T-helper 2 cell treated with Interferon-gamma antibody and Interleukin-4, amounts not matched to agents 5 μg/mL and 100 μg/mL, for 36 hours (primary cell): ENCODE measurements at regions not wholly inside any gene's neighbourhood (a gene's known extent, or its start where the extent isn't known, plus 50 kb on each side); places are given as distances from the start of the nearest gene placed in this dataset.

ENCODE experiments used
- DNase-seq: peaks from one replicate; pipeline ENCODE4 v3.0.0; 2021; ENCODE audit warnings: low spot score
- H3K27ac Mint-ChIP-seq: one replicate; pipeline ENCODE4 v1.8.0; 2021; ENCODE audit warnings: mild to moderate bottlenecking, mixed read lengths
- H3K27me3 Mint-ChIP-seq: one replicate; pipeline ENCODE4 v1.8.0; 2021; ENCODE audit warnings: low read depth, mixed read lengths
- H3K36me3 Mint-ChIP-seq: one replicate; pipeline ENCODE4 v1.8.0; 2021; ENCODE audit warnings: low read depth, mixed read lengths
- H3K4me1 Mint-ChIP-seq: one replicate; pipeline ENCODE4 v1.8.0; 2021; ENCODE audit warnings: low read depth, mixed read lengths
- H3K4me3 Mint-ChIP-seq: one replicate; pipeline ENCODE4 v1.8.0; 2022; ENCODE audit warnings: mild to moderate bottlenecking, moderate library complexity, mixed read lengths
- H3K9me3 Mint-ChIP-seq: one replicate; pipeline ENCODE4 v1.8.0; 2021; ENCODE audit warnings: mixed read lengths

DNA sequence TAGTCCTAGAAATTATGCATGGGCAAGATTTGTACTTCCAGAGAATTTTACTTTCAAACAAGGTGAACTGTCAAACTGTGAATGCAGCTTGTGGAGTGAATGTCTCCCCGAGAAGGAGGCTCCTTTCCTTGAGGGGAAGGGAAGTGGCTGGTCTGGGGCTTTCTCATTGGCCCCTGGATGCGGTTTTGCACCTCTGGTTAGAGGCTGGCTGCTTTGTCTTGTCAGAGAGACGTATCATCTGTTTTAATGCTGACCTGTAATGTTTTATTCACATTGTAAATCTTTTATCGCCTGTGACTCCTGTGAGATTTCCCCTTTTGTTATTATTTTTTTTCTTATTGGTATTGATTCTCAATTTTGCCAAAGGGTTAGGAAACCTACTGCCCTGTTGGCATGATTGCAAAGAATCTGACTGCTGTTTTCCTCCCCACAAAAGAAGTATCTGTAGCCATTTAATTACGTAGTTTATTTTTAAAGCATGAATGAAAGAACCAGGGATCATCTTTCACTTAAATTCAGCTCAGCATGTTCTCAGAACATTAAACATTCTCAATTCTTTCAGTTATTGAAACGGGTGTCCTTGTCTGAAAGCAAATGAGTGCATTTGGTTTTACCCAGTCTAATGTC lies 238.3 kb upstream of the NFE2L3 start:
- H3K36me3 Mint-ChIP-seq = no peaks in the 10 kb centered on the region
- peaks cover 9% of the 10 kb centered on the region for H3K9me3 Mint-ChIP-seq
- peaks cover 8% of the 10 kb centered on the region for H3K4me1 Mint-ChIP-seq
- H3K27me3 Mint-ChIP-seq = peaks cover 18% of the 10 kb centered on the region
- no peak for DNase-seq
- H3K27ac Mint-ChIP-seq = no peak overlapping the region
- no peak overlapping the region for H3K4me3 Mint-ChIP-seq

- H3K9me3 Mint-ChIP-seq = peaks cover 14% of the 10 kb centered on the region
- DNase-seq = no peak
- peaks cover 7% of the 10 kb centered on the region for H3K4me1 Mint-ChIP-seq
- peaks cover 30% of the 10 kb centered on the region for H3K27me3 Mint-ChIP-seq
- H3K27ac Mint-ChIP-seq = no peak overlapping the region
- no peak overlapping the region for H3K4me3 Mint-ChIP-seq
- no peaks in the 10 kb centered on the region for H3K36me3 Mint-ChIP-seq
Measured at GRCh38 chr7:25918731-25919130, 233.3 kb upstream of the NFE2L3 start.

DNA sequence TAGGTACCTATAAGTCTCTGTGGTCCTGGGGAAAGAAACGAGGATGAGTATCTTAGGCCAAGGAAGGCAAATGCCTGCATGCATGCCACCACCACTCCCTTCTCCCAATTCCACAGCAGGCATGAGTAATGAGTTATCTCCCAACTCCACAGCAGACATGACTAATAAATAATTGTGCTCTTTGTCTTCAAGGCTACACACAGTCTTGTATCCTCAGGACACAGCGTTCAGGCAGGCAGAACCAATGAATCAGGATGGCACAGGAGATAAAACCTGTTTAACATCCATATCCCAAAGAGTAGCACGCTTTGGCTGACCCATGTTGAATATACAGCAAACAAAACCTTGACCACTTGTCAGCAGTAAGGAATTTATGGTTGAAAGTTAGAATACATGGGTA lies 229.7 kb upstream of the NFE2L3 start:
- Mint-ChIP-seq H3K9me3 (peaks cover 14% of the 10 kb centered on the region), H3K27ac (no peak overlapping the region), H3K36me3 (no peaks in the 10 kb centered on the region), H3K27me3 (peaks cover 31% of the 10 kb centered on the region), H3K4me3 (no peak overlapping the region), H3K4me1 (peaks cover 4% of the 10 kb centered on the region)
- DNase-seq = no peak

- Mint-ChIP-seq H3K27me3 (peaks cover 27% of the 10 kb centered on the region), H3K9me3 (peaks cover 3% of the 10 kb centered on the region), H3K4me1 (no peaks in the 10 kb centered on the region), H3K4me3 (no peak overlapping the region), H3K27ac (no peak overlapping the region), H3K36me3 (no peaks in the 10 kb centered on the region)
- DNase-seq = no peak
Measured at GRCh38 chr7:25923741-25924460, 228.1 kb upstream of the NFE2L3 start.

- Mint-ChIP-seq H3K9me3 (no peaks in the 10 kb centered on the region), H3K4me1 (no peaks in the 10 kb centered on the region), H3K27ac (no peak overlapping the region), H3K27me3 (peaks cover 22% of the 10 kb centered on the region), H3K4me3 (no peak overlapping the region), H3K36me3 (no peaks in the 10 kb centered on the region)
- DNase-seq = no peak
Measured at GRCh38 chr7:25926009-25926408, 226.0 kb upstream of the NFE2L3 start.

DNA sequence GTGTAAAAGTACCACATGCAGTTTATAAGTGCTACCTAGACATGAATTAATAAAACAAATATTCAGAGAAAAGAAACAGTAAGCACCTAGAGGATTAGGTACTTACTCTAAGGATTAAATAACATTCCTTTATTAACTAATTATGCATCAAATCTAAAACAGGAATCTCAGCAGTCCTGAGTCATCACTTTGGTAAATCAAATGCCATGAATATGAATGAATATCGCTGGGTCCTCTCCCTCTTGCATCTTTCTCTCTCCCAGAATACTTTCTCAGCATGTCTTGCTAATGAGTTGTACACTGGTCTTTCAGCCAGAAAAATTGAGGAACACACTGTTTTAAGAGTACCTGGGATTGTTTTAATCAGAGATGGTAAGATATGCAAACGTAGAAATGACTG lies 225.5 kb upstream of the NFE2L3 start:
- no peak for DNase-seq
- Mint-ChIP-seq H3K36me3 (no peaks in the 10 kb centered on the region), H3K27ac (no peak overlapping the region), H3K9me3 (no peaks in the 10 kb centered on the region), H3K4me1 (no peaks in the 10 kb centered on the region), H3K27me3 (peaks cover 22% of the 10 kb centered on the region), H3K4me3 (no peak overlapping the region)

GRCh38 chr7:25926891-25927625 lies 224.9 kb upstream of the NFE2L3 start:
- Mint-ChIP-seq H3K4me1 (no peaks in the 10 kb centered on the region), H3K27me3 (peaks cover 22% of the 10 kb centered on the region), H3K9me3 (no peaks in the 10 kb centered on the region), H3K27ac (no peak overlapping the region), H3K4me3 (no peak overlapping the region), H3K36me3 (no peaks in the 10 kb centered on the region)
- DNase-seq = no peak

DNA sequence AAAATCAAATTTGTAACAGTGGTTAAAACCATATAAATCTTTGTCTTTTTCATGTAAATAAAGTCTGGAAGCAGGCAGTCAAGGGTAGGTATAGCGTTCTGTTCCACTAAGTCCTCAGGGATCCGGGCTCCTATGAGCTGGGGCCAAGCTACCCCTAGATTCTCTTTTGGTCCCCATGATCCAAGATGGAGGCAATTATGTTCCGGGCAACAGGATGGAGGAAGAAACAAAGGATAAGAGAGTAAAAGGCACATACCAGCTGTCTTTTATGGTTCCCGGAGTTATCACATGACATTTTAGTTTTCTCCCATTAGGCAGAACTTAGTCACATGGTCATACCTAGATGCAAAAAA lies 224.4 kb upstream of the NFE2L3 start:
- H3K27ac Mint-ChIP-seq = no peak overlapping the region
- H3K36me3 Mint-ChIP-seq = no peaks in the 10 kb centered on the region
- H3K9me3 Mint-ChIP-seq = no peaks in the 10 kb centered on the region
- peaks cover 19% of the 10 kb centered on the region for H3K27me3 Mint-ChIP-seq
- DNase-seq = no peak
- no peaks in the 10 kb centered on the region for H3K4me1 Mint-ChIP-seq
- no peak overlapping the region for H3K4me3 Mint-ChIP-seq

- Mint-ChIP-seq H3K4me3 (no peak overlapping the region), H3K4me1 (no peaks in the 10 kb centered on the region), H3K27me3 (peaks cover 18% of the 10 kb centered on the region), H3K36me3 (no peaks in the 10 kb centered on the region), H3K9me3 (peaks cover 9% of the 10 kb centered on the region), H3K27ac (no peak overlapping the region)
- DNase-seq = no peak
Measured at GRCh38 chr7:25928549-25929330, 223.3 kb upstream of the NFE2L3 start.

DNA sequence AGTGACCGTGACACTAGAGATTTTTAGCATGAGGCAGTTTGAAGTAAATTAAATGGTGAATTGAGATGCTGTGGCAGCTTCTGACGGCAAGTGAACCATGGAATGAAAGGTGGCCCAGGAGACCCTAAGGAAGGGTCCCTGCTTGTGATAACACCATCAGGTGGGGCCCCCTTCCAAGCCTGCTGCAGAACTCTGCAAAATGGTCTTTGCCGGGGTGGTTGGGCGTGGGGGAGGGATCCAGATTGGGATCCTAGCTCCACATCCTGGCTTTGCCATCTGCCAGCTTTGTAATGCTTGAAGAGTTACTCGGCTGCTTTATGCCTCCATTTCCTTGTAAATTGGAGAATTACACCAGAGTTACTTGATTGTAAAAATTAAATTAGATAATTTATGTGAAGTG lies 222.6 kb upstream of the NFE2L3 start:
- no peak overlapping the region for H3K4me3 Mint-ChIP-seq
- no peak for DNase-seq
- H3K36me3 Mint-ChIP-seq = peaks cover under 1% of the 10 kb centered on the region
- H3K4me1 Mint-ChIP-seq = no peaks in the 10 kb centered on the region
- H3K9me3 Mint-ChIP-seq = peaks cover 16% of the 10 kb centered on the region
- no peak overlapping the region for H3K27ac Mint-ChIP-seq
- H3K27me3 Mint-ChIP-seq = peaks cover 19% of the 10 kb centered on the region

GRCh38 chr7:25930492-25931048 lies 221.4 kb upstream of the NFE2L3 start:
- no peak for DNase-seq
- Mint-ChIP-seq H3K4me1 (no peaks in the 10 kb centered on the region), H3K27ac (no peak overlapping the region), H3K27me3 (peaks cover 30% of the 10 kb centered on the region), H3K4me3 (no peak overlapping the region), H3K9me3 (peaks cover 27% of the 10 kb centered on the region), H3K36me3 (peaks cover 3% of the 10 kb centered on the region)

DNA sequence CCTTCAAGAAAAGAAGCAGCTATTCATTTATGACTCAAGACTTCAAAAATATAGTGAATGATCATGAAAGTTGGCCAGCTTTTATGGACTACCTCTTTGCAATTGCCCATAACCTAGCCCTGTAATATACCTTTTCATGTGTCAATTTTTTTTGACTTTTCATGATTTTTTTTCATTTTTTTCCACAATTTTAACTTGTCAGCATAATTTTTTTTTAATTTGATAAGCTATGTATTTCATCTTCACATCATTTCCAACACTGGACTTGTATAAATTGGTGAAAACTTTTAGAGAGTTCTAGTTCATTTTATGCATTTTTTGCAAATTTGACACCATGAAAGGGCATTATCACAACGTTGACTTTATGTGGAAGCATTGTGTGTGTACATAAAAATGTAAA lies 220.8 kb upstream of the NFE2L3 start:
- no peak for DNase-seq
- no peaks in the 10 kb centered on the region for H3K4me1 Mint-ChIP-seq
- peaks cover 32% of the 10 kb centered on the region for H3K27me3 Mint-ChIP-seq
- no peak overlapping the region for H3K4me3 Mint-ChIP-seq
- H3K27ac Mint-ChIP-seq = no peak overlapping the region
- peaks cover 3% of the 10 kb centered on the region for H3K36me3 Mint-ChIP-seq
- H3K9me3 Mint-ChIP-seq = peaks cover 27% of the 10 kb centered on the region

DNA sequence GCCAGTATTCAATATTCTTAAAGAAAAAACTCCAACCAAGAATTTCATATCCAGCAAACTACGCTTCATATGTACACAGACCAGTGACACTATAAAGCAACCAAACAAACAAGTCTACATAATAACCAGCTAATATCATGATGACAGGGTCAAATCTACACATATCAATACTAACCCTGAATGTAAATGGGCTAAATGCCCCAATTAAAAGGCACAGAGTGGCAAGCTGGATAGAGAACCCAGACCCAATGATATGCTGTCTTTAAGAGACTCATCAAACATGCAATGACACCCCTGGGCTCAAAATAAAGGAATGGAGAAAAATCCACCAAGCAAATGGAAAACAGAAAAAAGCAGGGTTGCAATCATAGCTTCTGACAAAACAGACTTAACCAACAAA lies 218.1 kb upstream of the NFE2L3 start:
- DNase-seq = no peak
- Mint-ChIP-seq H3K27ac (no peak overlapping the region), H3K4me3 (no peak overlapping the region), H3K9me3 (peaks cover 27% of the 10 kb centered on the region), H3K4me1 (no peaks in the 10 kb centered on the region), H3K27me3 (peaks cover 38% of the 10 kb centered on the region), H3K36me3 (peaks cover 3% of the 10 kb centered on the region)
